IMR-90 (cell line): ENCODE measurements at regions not wholly inside any gene's neighbourhood (a gene's known extent, or its start where the extent isn't known, plus 50 kb on each side); places are given as distances from the start of the nearest gene placed in this dataset.

Experiments
- ATAC-seq: fragments of 200-7000 bp; cut with Tn5 transposase; 2 replicates; pipeline ENCODE4 v1.9.1; 2020; ENCODE audit warnings: low read depth, mild to moderate bottlenecking, moderate library complexity
- BruUV-seq: library from RNA; stranded (reverse); fragments of 400-500 nt; replicated peaks from 2 replicates; lab custom pipeline; 2021; lab: Mats Ljungman, UMichigan
- CTCF ChIA-PET: fragments of 300-600 bp; formaldehyde crosslinking; extraction: SDS; loops from one replicate; lab custom pipeline; 2021; ENCODE audit warnings: antibody characterized with exemption; lab: Yijun Ruan, JAX
- POLR2A ChIA-PET: fragments of 300-600 bp; sonication (Branson Sonifier 250); formaldehyde crosslinking; loops from one replicate; lab custom pipeline; 2022; ENCODE audit warnings: antibody characterized with exemption; ENCODE audit not compliant: unreplicated experiment; lab: Charles Lee
- DNase-seq: peaks from one replicate; pipeline ENCODE4 v3.0.0; 2013
- H2AFZ ChIP-seq: replicated peaks from 2 replicates; pipeline ENCODE3; 2013; ENCODE audit warnings: low read length, mild to moderate bottlenecking; ENCODE audit not compliant: poor library complexity
- H2AK5ac ChIP-seq: 2 replicates; pipeline ENCODE4 v1.6.1; 2013; ENCODE audit warnings: low read depth, low read length, inconsistent platforms
- H2AK9ac ChIP-seq: replicated peaks from 2 replicates; pipeline ENCODE3; 2013; ENCODE audit warnings: mild to moderate bottlenecking, low read depth, low read length, moderate library complexity; ENCODE audit not compliant: poor library complexity
- H2BK120ac ChIP-seq: 2 replicates; pipeline ENCODE4 v1.6.1; 2013; ENCODE audit warnings: low read depth, low read length, inconsistent platforms
- H2BK15ac ChIP-seq: 3 replicates; pipeline ENCODE4 v1.6.1; 2013; ENCODE audit warnings: low read depth, low read length, inconsistent platforms
- H2BK20ac ChIP-seq: 2 replicates; pipeline ENCODE4 v1.6.1; 2013; ENCODE audit warnings: low read depth, mild to moderate bottlenecking, inconsistent platforms, low read length, moderate library complexity
- H2BK5ac ChIP-seq: 2 replicates; pipeline ENCODE4 v1.6.1; 2013; ENCODE audit warnings: mild to moderate bottlenecking, low read depth, low read length, inconsistent platforms; ENCODE audit not compliant: poor library complexity, severe bottlenecking
- H3K14ac ChIP-seq: replicated peaks from 2 replicates; pipeline ENCODE4 v1.6.1; 2013; ENCODE audit warnings: low read depth, low read length, inconsistent platforms
- H3K18ac ChIP-seq: 2 replicates; pipeline ENCODE4 v1.6.1; 2013; ENCODE audit warnings: low read depth, low read length, control low read depth
- H3K23ac ChIP-seq: 2 replicates; pipeline ENCODE4 v1.6.1; 2013; ENCODE audit warnings: low read depth, low read length, inconsistent platforms
- H3K27ac ChIP-seq: 2 replicates; pipeline ENCODE4 v1.5.1; 2013; ENCODE audit warnings: mild to moderate bottlenecking, control low read depth, low read length; ENCODE audit not compliant: insufficient read depth
- H3K27me3 ChIP-seq: 2 replicates; pipeline ENCODE4 v1.6.1; 2013; ENCODE audit warnings: low read length; ENCODE audit not compliant: control insufficient read depth, insufficient read depth
- H3K36me3 ChIP-seq: 2 replicates; pipeline ENCODE4 v1.6.1; 2013; ENCODE audit warnings: low read length, mixed read lengths; ENCODE audit not compliant: control insufficient read depth, insufficient read depth
- H3K4ac ChIP-seq: 2 replicates; pipeline ENCODE4 v1.6.1; 2013; ENCODE audit warnings: low read depth, low read length, inconsistent platforms
- H3K4me1 ChIP-seq: 2 replicates; pipeline ENCODE4 v1.6.1; 2013; ENCODE audit warnings: low read length, mixed read lengths; ENCODE audit not compliant: control insufficient read depth, insufficient read depth
- H3K4me2 ChIP-seq: 2 replicates; pipeline ENCODE4 v1.6.1; 2013; ENCODE audit warnings: low read depth, mild to moderate bottlenecking, control low read depth, low read length, moderate library complexity
- H3K4me3 ChIP-seq: 2 replicates; pipeline ENCODE4 v1.5.1; 2013; ENCODE audit warnings: low read depth, mild to moderate bottlenecking, control low read depth, low read length, moderate library complexity; ENCODE audit not compliant: insufficient read depth
- H3K56ac ChIP-seq: 2 replicates; pipeline ENCODE4 v1.6.1; 2013; ENCODE audit warnings: low read length, inconsistent platforms; ENCODE audit not compliant: insufficient read depth; ENCODE audit errors: extremely low read depth
- H3K79me1 ChIP-seq, 2 experiments: 2 replicates each; pipeline ENCODE4 v1.6.1; 2013; ENCODE audit warnings: low read length in 2 of 2, inconsistent platforms in 1 of 2, low read depth in 1 of 2
- H3K9ac ChIP-seq: 2 replicates; pipeline ENCODE4 v1.6.1; 2013; ENCODE audit warnings: low read depth, low read length, control low read depth
- H3K9me1 ChIP-seq: 2 replicates; pipeline ENCODE4 v1.6.1; 2013; ENCODE audit warnings: low read length, inconsistent platforms; ENCODE audit not compliant: insufficient read depth
- H3K9me3 ChIP-seq: 2 replicates; pipeline ENCODE4 v1.6.1; 2013; ENCODE audit warnings: low read length; ENCODE audit not compliant: control insufficient read depth, insufficient read depth
- H4K20me1 ChIP-seq: 2 replicates; pipeline ENCODE4 v1.6.1; 2013; ENCODE audit warnings: low read length, inconsistent platforms; ENCODE audit not compliant: insufficient read depth
- H4K5ac ChIP-seq: 2 replicates; pipeline ENCODE4 v1.6.1; 2013; ENCODE audit warnings: mild to moderate bottlenecking, low read depth, low read length, control low read depth
- H4K8ac ChIP-seq, 2 experiments: 2 replicates each; pipeline ENCODE4 v1.6.1; 2013; ENCODE audit warnings: low read depth in 2 of 2, low read length in 2 of 2, control low read depth in 1 of 2, inconsistent platforms in 1 of 2
- H4K91ac ChIP-seq: 2 replicates; pipeline ENCODE4 v1.6.1; 2013; ENCODE audit warnings: low read depth, low read length, inconsistent platforms; ENCODE audit not compliant: insufficient read depth
- BHLHE40 ChIP-seq: fragments of 150-350 bp; IDR thresholded peaks from 2 replicates; pipeline ENCODE4 v1.6.1; 2016; ENCODE audit warnings: mild to moderate bottlenecking, low read depth, low read length
- CEBPB ChIP-seq: IDR thresholded peaks from 2 replicates; pipeline ENCODE4 v1.6.1; 2012; ENCODE audit warnings: low read depth, low read length, improper control_type of control experiment
- CHD1 ChIP-seq: IDR thresholded peaks from 2 replicates; pipeline ENCODE4 v1.6.1; 2012; ENCODE audit warnings: low read depth, low read length, improper control_type of control experiment
- FOS ChIP-seq: fragments of 150-350 bp; IDR thresholded peaks from 2 replicates; pipeline ENCODE4 v1.6.1; 2016; ENCODE audit warnings: low read depth, low read length
- MAFK ChIP-seq: IDR thresholded peaks from 2 replicates; pipeline ENCODE4 v1.6.1; 2012; ENCODE audit warnings: low read depth, low read length, improper control_type of control experiment
- MAZ ChIP-seq: IDR thresholded peaks from 2 replicates; pipeline ENCODE4 v1.6.1; 2012; ENCODE audit warnings: low read depth, mild to moderate bottlenecking, low read length, improper control_type of control experiment, moderate library complexity, borderline replicate concordance
- MXI1 ChIP-seq: IDR thresholded peaks from 2 replicates; pipeline ENCODE4 v1.6.1; 2012; ENCODE audit warnings: low read depth, mild to moderate bottlenecking, low read length, moderate library complexity, borderline replicate concordance
- NFE2L2 ChIP-seq: fragments of 150-350 bp; IDR thresholded peaks from 2 replicates; pipeline ENCODE4 v1.6.1; 2016; ENCODE audit warnings: low read depth, mild to moderate bottlenecking, low read length
- POLR2A ChIP-seq: IDR thresholded peaks from 2 replicates; pipeline ENCODE4 v1.6.1; 2012; ENCODE audit warnings: mild to moderate bottlenecking, low read depth, low read length
- RCOR1 ChIP-seq: IDR thresholded peaks from 2 replicates; pipeline ENCODE4 v1.6.1; 2012; ENCODE audit warnings: mild to moderate bottlenecking, low read length, improper control_type of control experiment; ENCODE audit not compliant: insufficient replicate concordance
- RFX5 ChIP-seq: IDR thresholded peaks from 2 replicates; pipeline ENCODE4 v1.8.0; 2012; ENCODE audit warnings: low read depth, mild to moderate bottlenecking, low read length, moderate library complexity
- SMC3 ChIP-seq: fragments of 150-350 bp; IDR thresholded peaks from 2 replicates; pipeline ENCODE4 v1.6.1; 2016; ENCODE audit warnings: low read depth, mild to moderate bottlenecking, antibody characterized with exemption, low read length, moderate library complexity
- WGBS, 2 experiments: methylation state at CpG; one replicate each; pipeline versions ENCODE4 v1.1.5 to v1.1.7; 2013; ENCODE audit warnings: missing lambda C conversion rate in 2 of 2; ENCODE audit not compliant: insufficient read length in 1 of 2; ENCODE audit errors: extremely low coverage in 2 of 2; 5-methylcytosine and 5-hydroxymethylcytosine counted together
- dilution Hi-C: fragments of 300-500 bp; cut with HindIII; formaldehyde crosslinking; loops from one replicate; pipeline ENCODE4 v1.14.3; 2018; ENCODE audit warnings: low sequenced_read_pairs; ENCODE audit not compliant: unreplicated experiment
- in situ Hi-C: fragments of 300-500 bp; cut with MboI; formaldehyde crosslinking; loops from 3 replicates; pipeline ENCODE4 v1.14.3; 2019; ENCODE audit warnings: low sequenced_read_pairs, inconsistent platforms, mixed read lengths
- intact Hi-C: fragments of 100-400 bp; cut with micrococcal nuclease; formaldehyde crosslinking; loops from 2 replicates; pipeline ENCODE4 v1.10.0; 2022
- TF ChIP-seq, protein P1 (sequence below): fragments of 150-350 bp; IDR thresholded peaks from 2 replicates; pipeline ENCODE4 v1.6.1; 2017; ENCODE audit warnings: mild to moderate bottlenecking, antibody characterized with exemption, low read length, low read depth
- TF ChIP-seq, protein P2 (sequence below): conservative IDR thresholded peaks from 2 replicates; pipeline ENCODE4 v1.5.1; 2012; ENCODE audit warnings: mild to moderate bottlenecking, low read depth, low read length, improper control_type of control experiment

- in situ Hi-C loops, result no loop called here
- H3K4me2 ChIP-seq, result no peak overlapping the region
- H3K18ac ChIP-seq, result no peak overlapping the region
- H3K14ac ChIP-seq, result no peak overlapping the region
- no peak overlapping the region for H4K5ac ChIP-seq
- H3K4ac ChIP-seq, result no peak overlapping the region
- CTCF ChIA-PET, result no interaction called here
- no peaks in the 10 kb centered on the region for H3K27me3 ChIP-seq
- no peak overlapping the region for H2BK5ac ChIP-seq
- H3K27ac ChIP-seq, result no peak overlapping the region
- no peak for DNase-seq
- H2BK15ac ChIP-seq, result no peak overlapping the region
- intact Hi-C loops, result no loop called here
- H4K8ac ChIP-seq, result no peak overlapping the region
- H3K23ac ChIP-seq, result no peak overlapping the region
- no peak overlapping the region for H3K4me3 ChIP-seq
- no peak overlapping the region for H4K91ac ChIP-seq
- TF ChIP-seq BHLHE40, result no peak
- TF ChIP-seq RFX5, result no peak
- no peak for TF ChIP-seq NFE2L2
- no peak for TF ChIP-seq SMC3
- TF ChIP-seq RCOR1, result no peak
- TF ChIP-seq, protein P1, sequence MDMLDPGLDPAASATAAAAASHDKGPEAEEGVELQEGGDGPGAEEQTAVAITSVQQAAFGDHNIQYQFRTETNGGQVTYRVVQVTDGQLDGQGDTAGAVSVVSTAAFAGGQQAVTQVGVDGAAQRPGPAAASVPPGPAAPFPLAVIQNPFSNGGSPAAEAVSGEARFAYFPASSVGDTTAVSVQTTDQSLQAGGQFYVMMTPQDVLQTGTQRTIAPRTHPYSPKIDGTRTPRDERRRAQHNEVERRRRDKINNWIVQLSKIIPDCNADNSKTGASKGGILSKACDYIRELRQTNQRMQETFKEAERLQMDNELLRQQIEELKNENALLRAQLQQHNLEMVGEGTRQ, result no peak
- no peak for TF ChIP-seq CHD1
- TF ChIP-seq, protein P2, sequence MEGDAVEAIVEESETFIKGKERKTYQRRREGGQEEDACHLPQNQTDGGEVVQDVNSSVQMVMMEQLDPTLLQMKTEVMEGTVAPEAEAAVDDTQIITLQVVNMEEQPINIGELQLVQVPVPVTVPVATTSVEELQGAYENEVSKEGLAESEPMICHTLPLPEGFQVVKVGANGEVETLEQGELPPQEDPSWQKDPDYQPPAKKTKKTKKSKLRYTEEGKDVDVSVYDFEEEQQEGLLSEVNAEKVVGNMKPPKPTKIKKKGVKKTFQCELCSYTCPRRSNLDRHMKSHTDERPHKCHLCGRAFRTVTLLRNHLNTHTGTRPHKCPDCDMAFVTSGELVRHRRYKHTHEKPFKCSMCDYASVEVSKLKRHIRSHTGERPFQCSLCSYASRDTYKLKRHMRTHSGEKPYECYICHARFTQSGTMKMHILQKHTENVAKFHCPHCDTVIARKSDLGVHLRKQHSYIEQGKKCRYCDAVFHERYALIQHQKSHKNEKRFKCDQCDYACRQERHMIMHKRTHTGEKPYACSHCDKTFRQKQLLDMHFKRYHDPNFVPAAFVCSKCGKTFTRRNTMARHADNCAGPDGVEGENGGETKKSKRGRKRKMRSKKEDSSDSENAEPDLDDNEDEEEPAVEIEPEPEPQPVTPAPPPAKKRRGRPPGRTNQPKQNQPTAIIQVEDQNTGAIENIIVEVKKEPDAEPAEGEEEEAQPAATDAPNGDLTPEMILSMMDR, result no peak
- no peak for TF ChIP-seq FOS
- no peak for TF ChIP-seq MAZ
- TF ChIP-seq POLR2A, result no peak
- no peak for TF ChIP-seq MXI1
- no peak for TF ChIP-seq CEBPB
- TF ChIP-seq MAFK, result no peak
- H3K4me1 ChIP-seq, result no peaks in the 10 kb centered on the region
- dilution Hi-C loops, result no loop called here
- H2AK5ac ChIP-seq, result no peak overlapping the region
- no peak overlapping the region for H2BK20ac ChIP-seq
- POLR2A ChIA-PET, result no interaction called here
- H3K36me3 ChIP-seq, result no peaks in the 10 kb centered on the region
- no peak overlapping the region for H3K56ac ChIP-seq
- H3K9me3 ChIP-seq, result no peaks in the 10 kb centered on the region
- H3K9ac ChIP-seq, result no peak overlapping the region
- H2BK120ac ChIP-seq, result no peak overlapping the region
- no peaks in the 10 kb centered on the region for H3K79me1 ChIP-seq
- ATAC-seq, result no peak
- BruUV-seq, result no TSS peak
- no peaks in the 10 kb centered on the region for H3K9me1 ChIP-seq
- WGBS, 2 experiments, result 50% methylated on average over 2 of the region's 8 CpGs; no CpG with 5 or more reads in 1 of the 2 experiments
- no peak overlapping the region for H2AK9ac ChIP-seq
- no peaks in the 10 kb centered on the region for H4K20me1 ChIP-seq
- H2AFZ ChIP-seq, result no peak overlapping the region
Observed at GRCh38 chr1:38603907-38604306, 255.7 kb downstream of the RRAGC start.
